Erythroblast (primary cell): ENCODE measurements at regions not wholly inside any gene's neighbourhood (a gene's known extent, or its start where the extent isn't known, plus 50 kb on each side); places are given as distances from the start of the nearest gene placed in this dataset.
"Not testable (repeated sequence)": the region's sequence is repeated elsewhere in the genome, so short reads cannot be mapped to it uniquely, and the experiment has no call there.

Source experiments
- GATA1 ChIP-seq: IDR thresholded peaks from 2 replicates; pipeline ENCODE4 v1.6.1; 2011; ENCODE audit warnings: low read depth, mild to moderate bottlenecking, control low read depth, low read length, moderate library complexity
- POLR2A ChIP-seq: IDR thresholded peaks from 2 replicates; pipeline ENCODE4 v1.6.1; 2011; ENCODE audit warnings: mild to moderate bottlenecking, low read length

GRCh38 chr20:53862490-53862889 lies 207.9 kb downstream of the BCAS1 start:
- not testable (repeated sequence) for TF ChIP-seq POLR2A, GATA1
